Neural cell (in vitro differentiated cells): ENCODE measurements at regions not wholly inside any gene's neighbourhood (a gene's known extent, or its start where the extent isn't known, plus 50 kb on each side); places are given as distances from the start of the nearest gene placed in this dataset.

Experiments used
- CTCF ChIP-seq: fragments of 450-650 bp; IDR thresholded peaks from 2 replicates; pipeline ENCODE4 v1.5.1; 2014; ENCODE audit warnings: antibody characterized with exemption, mild to moderate bottlenecking, moderate library complexity; ENCODE audit not compliant: poor library complexity, severe bottlenecking
- EP300 ChIP-seq: fragments of 450-650 bp; conservative IDR thresholded peaks from 2 replicates; pipeline ENCODE4 v1.6.1; 2014; ENCODE audit warnings: antibody characterized with exemption, mild to moderate bottlenecking, moderate library complexity; ENCODE audit not compliant: poor library complexity, severe bottlenecking
- EZH2 ChIP-seq: fragments of 200-600, 300-800 bp; shearing (Covaris generic), sonication (generic); IDR thresholded peaks from 2 replicates; pipeline ENCODE4 v1.6.1; 2014; ENCODE audit warnings: antibody characterized with exemption, low read length, borderline replicate concordance, mild to moderate bottlenecking; ENCODE audit not compliant: insufficient read depth, poor library complexity, severe bottlenecking
- POLR2AphosphoS5 ChIP-seq: IDR thresholded peaks from 2 replicates; pipeline ENCODE4 v1.6.1; 2012
- SMC3 ChIP-seq: fragments of 450-650 bp; conservative IDR thresholded peaks from 2 replicates; pipeline ENCODE4 v1.6.1; 2014; ENCODE audit warnings: antibody characterized with exemption, mild to moderate bottlenecking, moderate library complexity; ENCODE audit not compliant: poor library complexity
- TAF1 ChIP-seq: IDR thresholded peaks from 2 replicates; pipeline ENCODE4 v1.6.1; 2012; ENCODE audit warnings: low read depth

- TF ChIP-seq POLR2AphosphoS5 (no peak), CTCF (no peak), EP300 (no peak), TAF1 (no peak), EZH2 (no peak), SMC3 (no peak)
Measured at GRCh38 chr10:28909875-28910274, 232.6 kb downstream of the BAMBI start.
